ENCODE measurements at regions not wholly inside any gene's neighbourhood (a gene's known extent, or its start where the extent isn't known, plus 50 kb on each side); places are given as distances from the start of the nearest gene placed in this dataset.

DNA sequence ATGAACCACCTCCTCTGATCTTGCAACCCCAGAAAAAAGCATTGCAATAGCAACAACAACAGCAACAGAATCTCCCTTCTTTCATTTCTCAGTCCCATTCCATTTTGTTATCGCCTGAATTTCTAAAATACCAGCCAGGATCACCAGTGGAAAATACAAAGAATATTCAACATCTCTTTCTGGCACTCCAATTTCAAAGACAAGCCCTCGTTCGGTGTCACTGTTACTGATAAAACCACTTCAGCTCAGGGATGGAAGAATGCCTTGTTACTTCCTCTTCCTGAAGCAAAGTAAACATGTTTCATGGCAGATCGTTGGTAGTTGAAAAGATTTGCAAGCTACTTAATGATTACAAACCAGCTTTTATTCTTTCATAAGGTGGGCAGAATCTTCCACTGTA is 94.0 kb upstream of the SPTLC3 start:
- Histone ChIP-seq H3K9ac (ENCODE audit: low read depth in 1 of 2, low read length in 2 of 2) (no peak overlapping the region), H3K36me3 (ENCODE audit: control insufficient read depth in 4 of 4, insufficient read depth in 3 of 4, low read depth in 1 of 4, low read length in 3 of 4) (no peaks in the 10 kb centered on the region), H3K27ac (ENCODE audit: low read depth in 1 of 2, low read length in 2 of 2) (no peak overlapping the region), H3K9me3 (ENCODE audit: control insufficient read depth in 4 of 4, low read length in 3 of 4) (no peaks in the 10 kb centered on the region), H3K4me1 (ENCODE audit: control insufficient read depth in 4 of 4, insufficient read depth in 4 of 4, low read length in 3 of 4) (no peaks in the 10 kb centered on the region), H3K27me3 (ENCODE audit: control insufficient read depth in 4 of 4, insufficient read depth in 4 of 4, low read length in 3 of 4) (no peaks in the 10 kb centered on the region), H3K4me3 (ENCODE audit: low read depth in 1 of 3, low read length in 3 of 3) (no peak overlapping the region)
- no peak for DNase-seq (ENCODE audit: low spot score)
- WGBS = 30% methylated on average over 4 of the region's 4 CpGs
- TF ChIP-seq, protein P1, sequence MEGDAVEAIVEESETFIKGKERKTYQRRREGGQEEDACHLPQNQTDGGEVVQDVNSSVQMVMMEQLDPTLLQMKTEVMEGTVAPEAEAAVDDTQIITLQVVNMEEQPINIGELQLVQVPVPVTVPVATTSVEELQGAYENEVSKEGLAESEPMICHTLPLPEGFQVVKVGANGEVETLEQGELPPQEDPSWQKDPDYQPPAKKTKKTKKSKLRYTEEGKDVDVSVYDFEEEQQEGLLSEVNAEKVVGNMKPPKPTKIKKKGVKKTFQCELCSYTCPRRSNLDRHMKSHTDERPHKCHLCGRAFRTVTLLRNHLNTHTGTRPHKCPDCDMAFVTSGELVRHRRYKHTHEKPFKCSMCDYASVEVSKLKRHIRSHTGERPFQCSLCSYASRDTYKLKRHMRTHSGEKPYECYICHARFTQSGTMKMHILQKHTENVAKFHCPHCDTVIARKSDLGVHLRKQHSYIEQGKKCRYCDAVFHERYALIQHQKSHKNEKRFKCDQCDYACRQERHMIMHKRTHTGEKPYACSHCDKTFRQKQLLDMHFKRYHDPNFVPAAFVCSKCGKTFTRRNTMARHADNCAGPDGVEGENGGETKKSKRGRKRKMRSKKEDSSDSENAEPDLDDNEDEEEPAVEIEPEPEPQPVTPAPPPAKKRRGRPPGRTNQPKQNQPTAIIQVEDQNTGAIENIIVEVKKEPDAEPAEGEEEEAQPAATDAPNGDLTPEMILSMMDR (IDR thresholded peaks at IDR 0.05; ENCODE audit: low read depth, low read length, missing input control) = no peak
- TF ChIP-seq RAD21 (IDR thresholded peaks at IDR 0.05) = no peak

DNA sequence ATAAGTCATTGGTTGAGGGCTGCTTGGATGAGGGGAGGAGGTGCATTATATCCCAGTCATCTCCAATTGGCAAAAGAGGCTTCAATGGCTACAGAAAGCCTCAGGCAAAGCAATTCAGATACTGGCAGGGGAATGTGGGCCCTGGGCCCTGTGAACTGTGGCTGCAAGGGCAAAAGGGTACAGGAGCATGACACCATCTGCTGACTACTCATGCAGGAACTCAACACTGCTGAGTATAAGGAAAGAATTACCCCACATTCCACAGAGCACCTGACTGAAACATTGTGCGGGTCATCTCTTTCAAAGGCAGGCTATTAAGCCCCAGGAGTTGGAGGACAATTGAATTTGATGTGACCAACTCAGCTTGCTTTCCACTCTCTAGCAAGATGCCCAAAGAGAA is 92.1 kb upstream of the SPTLC3 start:
- 77% methylated on average over 1 of the region's 1 CpG for WGBS
- Histone ChIP-seq H3K9me3 (ENCODE audit: control insufficient read depth in 4 of 4, low read length in 3 of 4) (no peaks in the 10 kb centered on the region), H3K27ac (ENCODE audit: low read depth in 1 of 2, low read length in 2 of 2) (no peak overlapping the region), H3K27me3 (ENCODE audit: control insufficient read depth in 4 of 4, insufficient read depth in 4 of 4, low read length in 3 of 4) (no peaks in the 10 kb centered on the region), H3K36me3 (ENCODE audit: control insufficient read depth in 4 of 4, insufficient read depth in 3 of 4, low read depth in 1 of 4, low read length in 3 of 4) (no peaks in the 10 kb centered on the region), H3K9ac (ENCODE audit: low read depth in 1 of 2, low read length in 2 of 2) (no peak overlapping the region), H3K4me3 (ENCODE audit: low read depth in 1 of 3, low read length in 3 of 3) (no peak overlapping the region), H3K4me1 (ENCODE audit: control insufficient read depth in 4 of 4, insufficient read depth in 4 of 4, low read length in 3 of 4) (no peaks in the 10 kb centered on the region)
- TF ChIP-seq FOXA2 (IDR thresholded peaks at IDR 0.05) (no peak), HNF4A (conservative IDR thresholded peaks at IDR 0.05) (peak in 1 of 2 donors; percentile 36), GABPA (IDR thresholded peaks at IDR 0.05 in 1 of 2, conservative IDR thresholded peaks at IDR 0.05 in 1 of 2) (no peak)
- DNase-seq (ENCODE audit: low spot score) = no peak

DNA sequence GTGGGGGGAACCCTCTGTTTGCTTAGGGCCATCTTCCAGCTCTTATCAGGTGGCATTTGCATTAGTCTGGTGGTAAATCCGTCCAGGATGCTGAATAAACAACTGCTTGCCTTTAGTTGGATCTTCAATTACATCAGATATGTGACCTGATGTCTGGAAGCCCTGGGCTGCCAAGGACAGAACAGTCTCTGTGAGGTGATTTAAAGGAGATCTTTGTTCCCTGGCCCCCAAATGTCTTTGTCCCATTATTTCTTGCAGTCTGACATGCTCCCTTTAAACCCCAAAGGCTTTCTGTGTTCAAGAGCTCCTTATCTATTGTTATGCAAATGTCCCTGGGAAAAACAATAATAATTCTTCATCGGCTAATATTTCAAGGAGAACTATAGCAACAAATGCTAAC is 84.6 kb upstream of the SPTLC3 start:
- Histone ChIP-seq H3K4me1 (ENCODE audit: control insufficient read depth in 4 of 4, insufficient read depth in 4 of 4, low read length in 3 of 4) (peaks cover 0 to 7% (median 4%) of the 10 kb centered on the region in 4 donors), H3K27me3 (ENCODE audit: control insufficient read depth in 4 of 4, insufficient read depth in 4 of 4, low read length in 3 of 4) (no peaks in the 10 kb centered on the region), H3K4me3 (ENCODE audit: low read depth in 1 of 3, low read length in 3 of 3) (no peak overlapping the region), H3K9ac (ENCODE audit: low read depth in 1 of 2, low read length in 2 of 2) (no peak overlapping the region), H3K36me3 (ENCODE audit: control insufficient read depth in 4 of 4, insufficient read depth in 3 of 4, low read depth in 1 of 4, low read length in 3 of 4) (no peaks in the 10 kb centered on the region), H3K9me3 (ENCODE audit: control insufficient read depth in 4 of 4, low read length in 3 of 4) (no peaks in the 10 kb centered on the region), H3K27ac (ENCODE audit: low read depth in 1 of 2, low read length in 2 of 2) (no peak overlapping the region)
- 5% methylated on average over 2 of the region's 2 CpGs for WGBS
- DNase-seq (ENCODE audit: low spot score) = no peak
- TF ChIP-seq YY1 (IDR thresholded peaks at IDR 0.05) = no peak
- TF ChIP-seq GABPA (IDR thresholded peaks at IDR 0.05 in 1 of 2, conservative IDR thresholded peaks at IDR 0.05 in 1 of 2) = no peak

DNA sequence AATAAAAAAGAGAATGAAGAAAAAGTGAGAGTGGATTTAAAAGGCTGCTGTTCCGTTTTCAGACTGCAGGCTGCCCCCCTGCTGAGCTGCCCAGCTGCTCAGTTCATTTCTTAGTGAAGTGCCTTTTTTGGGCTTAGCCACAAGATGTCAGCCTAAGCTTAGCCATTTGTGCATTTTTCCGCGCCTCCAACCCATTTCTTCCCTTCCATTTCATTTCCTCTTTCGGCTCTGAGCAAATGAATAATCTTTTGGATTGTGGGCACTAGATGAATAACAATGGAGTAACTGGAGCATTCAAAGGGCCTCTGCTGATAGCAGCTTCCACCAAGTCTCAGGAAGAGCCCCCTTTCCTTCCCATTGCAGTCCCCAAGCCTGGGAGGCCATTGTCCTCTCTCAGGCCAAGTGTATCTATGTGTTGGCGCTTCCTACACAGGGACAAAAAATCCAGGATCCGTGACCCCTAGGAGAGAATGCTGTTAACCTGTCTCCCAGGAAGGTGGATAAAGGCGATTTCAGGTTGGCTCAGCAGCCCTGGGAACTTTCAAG is 83.5 kb upstream of the SPTLC3 start:
- Histone ChIP-seq H3K4me3 (ENCODE audit: low read depth in 1 of 3, low read length in 3 of 3) (peak overlapping the region in 2 of 3 donors; percentile 5 to 37), H3K9me3 (ENCODE audit: control insufficient read depth in 4 of 4, low read length in 3 of 4) (no peaks in the 10 kb centered on the region), H3K27ac (ENCODE audit: low read depth in 1 of 2, low read length in 2 of 2) (no peak overlapping the region), H3K27me3 (ENCODE audit: control insufficient read depth in 4 of 4, insufficient read depth in 4 of 4, low read length in 3 of 4) (no peaks in the 10 kb centered on the region), H3K36me3 (ENCODE audit: control insufficient read depth in 4 of 4, insufficient read depth in 3 of 4, low read depth in 1 of 4, low read length in 3 of 4) (no peaks in the 10 kb centered on the region), H3K4me1 (ENCODE audit: control insufficient read depth in 4 of 4, insufficient read depth in 4 of 4, low read length in 3 of 4) (peaks cover 0 to 7% (median 4%) of the 10 kb centered on the region in 4 donors), H3K9ac (ENCODE audit: low read depth in 1 of 2, low read length in 2 of 2) (peak overlapping the region; percentile 10 to 68)
- no peak for DNase-seq (ENCODE audit: low spot score)
- WGBS = 28% methylated on average over 7 of the region's 7 CpGs
- TF ChIP-seq YY1 (IDR thresholded peaks at IDR 0.05) = peak; percentile 50
- TF ChIP-seq FOXA2 (IDR thresholded peaks at IDR 0.05) = no peak
- TF ChIP-seq EGR1 (IDR thresholded peaks at IDR 0.05; ENCODE audit: low read depth in 2 of 2) = no peak
- TF ChIP-seq NR2F2 (IDR thresholded peaks at IDR 0.05) = no peak
- TF ChIP-seq, protein P2, sequence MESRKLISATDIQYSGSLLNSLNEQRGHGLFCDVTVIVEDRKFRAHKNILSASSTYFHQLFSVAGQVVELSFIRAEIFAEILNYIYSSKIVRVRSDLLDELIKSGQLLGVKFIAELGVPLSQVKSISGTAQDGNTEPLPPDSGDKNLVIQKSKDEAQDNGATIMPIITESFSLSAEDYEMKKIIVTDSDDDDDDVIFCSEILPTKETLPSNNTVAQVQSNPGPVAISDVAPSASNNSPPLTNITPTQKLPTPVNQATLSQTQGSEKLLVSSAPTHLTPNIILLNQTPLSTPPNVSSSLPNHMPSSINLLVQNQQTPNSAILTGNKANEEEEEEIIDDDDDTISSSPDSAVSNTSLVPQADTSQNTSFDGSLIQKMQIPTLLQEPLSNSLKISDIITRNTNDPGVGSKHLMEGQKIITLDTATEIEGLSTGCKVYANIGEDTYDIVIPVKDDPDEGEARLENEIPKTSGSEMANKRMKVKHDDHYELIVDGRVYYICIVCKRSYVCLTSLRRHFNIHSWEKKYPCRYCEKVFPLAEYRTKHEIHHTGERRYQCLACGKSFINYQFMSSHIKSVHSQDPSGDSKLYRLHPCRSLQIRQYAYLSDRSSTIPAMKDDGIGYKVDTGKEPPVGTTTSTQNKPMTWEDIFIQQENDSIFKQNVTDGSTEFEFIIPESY (IDR thresholded peaks at IDR 0.05) = no peak
- peak in 1 of 2 donors; percentile 26 for TF ChIP-seq HNF4A (conservative IDR thresholded peaks at IDR 0.05)
- TF ChIP-seq SP1 (IDR thresholded peaks at IDR 0.05) = no peak
- no peak for TF ChIP-seq JUND (IDR thresholded peaks at IDR 0.05)
- TF ChIP-seq, protein P3, sequence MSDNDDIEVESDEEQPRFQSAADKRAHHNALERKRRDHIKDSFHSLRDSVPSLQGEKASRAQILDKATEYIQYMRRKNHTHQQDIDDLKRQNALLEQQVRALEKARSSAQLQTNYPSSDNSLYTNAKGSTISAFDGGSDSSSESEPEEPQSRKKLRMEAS (IDR thresholded peaks at IDR 0.05) = no peak
- TF ChIP-seq, protein P1 (IDR thresholded peaks at IDR 0.05; ENCODE audit: low read depth, low read length, missing input control) = peak; percentile 97
- TF ChIP-seq, protein P4, sequence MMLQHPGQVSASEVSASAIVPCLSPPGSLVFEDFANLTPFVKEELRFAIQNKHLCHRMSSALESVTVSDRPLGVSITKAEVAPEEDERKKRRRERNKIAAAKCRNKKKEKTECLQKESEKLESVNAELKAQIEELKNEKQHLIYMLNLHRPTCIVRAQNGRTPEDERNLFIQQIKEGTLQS (IDR thresholded peaks at IDR 0.05) = no peak
- no peak for TF ChIP-seq FOXA1 (IDR thresholded peaks at IDR 0.05)
- TF ChIP-seq HNF4G (IDR thresholded peaks at IDR 0.05) = no peak
- TF ChIP-seq GABPA (IDR thresholded peaks at IDR 0.05 in 1 of 2, conservative IDR thresholded peaks at IDR 0.05 in 1 of 2) = no peak
- TF ChIP-seq RXRA (IDR thresholded peaks at IDR 0.05) = peak in 1 of 2 donors; percentile 32
- peak; percentile 96 to 99 for TF ChIP-seq RAD21 (IDR thresholded peaks at IDR 0.05)
- no peak for TF ChIP-seq TAF1 (conservative IDR thresholded peaks at IDR 0.05)
